DOHH2 (cell line): ENCODE measurements at regions not wholly inside any gene's neighbourhood (a gene's known extent, or its start where the extent isn't known, plus 50 kb on each side); places are given as distances from the start of the nearest gene placed in this dataset.

ENCODE experiments used
- CTCF ChIP-seq: fragments of 200-600 bp; sonication (generic); IDR thresholded peaks from one replicate; pipeline ENCODE4 v1.5.1; 2014; ENCODE audit warnings: antibody characterized with exemption, mild to moderate bottlenecking, low read depth, low read length; ENCODE audit not compliant: poor library complexity, severe bottlenecking
- EZH2phosphoT487 ChIP-seq: fragments of 200-600 bp; sonication (generic); IDR thresholded peaks from 2 replicates; pipeline ENCODE4 v1.6.1; 2017; ENCODE audit warnings: borderline replicate concordance, mild to moderate bottlenecking, antibody characterized with exemption, low read length, moderate library complexity, mixed read lengths

DNA sequence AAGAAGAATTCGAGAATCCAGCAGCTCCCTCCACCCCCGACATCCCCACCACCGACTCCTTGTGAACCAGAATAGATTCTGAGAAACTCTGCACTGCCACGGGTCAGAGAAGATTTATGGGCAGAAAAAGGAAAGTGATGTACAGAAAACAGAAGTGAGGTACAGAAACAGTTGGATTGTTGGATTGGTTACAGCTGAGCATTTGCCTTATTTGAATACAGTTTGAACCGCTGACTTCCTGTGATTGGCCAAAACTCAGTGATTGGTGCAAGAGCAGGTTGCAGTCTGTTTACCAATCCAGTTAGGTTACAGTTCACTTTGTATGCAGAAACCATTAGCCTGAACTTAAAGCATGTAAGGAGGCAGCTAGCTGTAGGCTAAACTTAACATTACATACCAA lies 131.2 kb upstream of the HDDC2 start:
- TF ChIP-seq EZH2phosphoT487 (no peak), CTCF (no peak)
